Retinal pigment epithelial cell (primary cell): ENCODE measurements at regions not wholly inside any gene's neighbourhood (a gene's known extent, or its start where the extent isn't known, plus 50 kb on each side); places are given as distances from the start of the nearest gene placed in this dataset.
"Not testable (repeated sequence)": the region's sequence is repeated elsewhere in the genome, so short reads cannot be mapped to it uniquely, and the experiment has no call there.

Source experiments
- DNase-seq: peaks from one replicate; pipeline ENCODE4 v3.0.0-alpha.2; 2010; ENCODE audit warnings: low read depth
- H3K4me3 ChIP-seq: 2 replicates; pipeline ENCODE4 v1.5.1; 2011; ENCODE audit warnings: mild to moderate bottlenecking, low read length, control low read depth, moderate library complexity
- CTCF ChIP-seq: conservative IDR thresholded peaks from 2 replicates; pipeline ENCODE4 v1.5.1; 2011; ENCODE audit warnings: low read depth, low read length, control low read depth, inconsistent platforms

- no peak for TF ChIP-seq CTCF
- peak; percentile 15 for DNase-seq
- H3K4me3 ChIP-seq = no peak overlapping the region
Observed at GRCh38 chr12:17304503-17305347, 698.8 kb upstream of the LMO3 start.

GRCh38 chr12:17302001-17302400 lies 696.0 kb upstream of the LMO3 start:
- no peak for DNase-seq
- no peak for TF ChIP-seq CTCF
- no peak overlapping the region for H3K4me3 ChIP-seq

- no peak overlapping the region for H3K4me3 ChIP-seq
- no peak for TF ChIP-seq CTCF
- DNase-seq = no peak
Observed at GRCh38 chr12:17301544-17301943, 695.6 kb upstream of the LMO3 start.

GRCh38 chr12:17296882-17297281 lies 690.9 kb upstream of the LMO3 start:
- TF ChIP-seq CTCF = no peak
- no peak overlapping the region for H3K4me3 ChIP-seq
- DNase-seq = no peak

GRCh38 chr12:17286874-17287273 lies 680.9 kb upstream of the LMO3 start:
- TF ChIP-seq CTCF = no peak
- no peak for DNase-seq
- no peak overlapping the region for H3K4me3 ChIP-seq

GRCh38 chr12:17284873-17285272 lies 678.9 kb upstream of the LMO3 start:
- no peak overlapping the region for H3K4me3 ChIP-seq
- no peak for TF ChIP-seq CTCF
- DNase-seq = no peak

- no peak for TF ChIP-seq CTCF
- DNase-seq = no peak
- no peak overlapping the region for H3K4me3 ChIP-seq
Observed at GRCh38 chr12:17283563-17283962, 677.6 kb upstream of the LMO3 start.

- not testable (repeated sequence) for DNase-seq, H3K4me3 ChIP-seq
Observed at GRCh38 chr12:17282169-17282568, 676.2 kb upstream of the LMO3 start.
